ENCODE measurements at regions not wholly inside any gene's neighbourhood (a gene's known extent, or its start where the extent isn't known, plus 50 kb on each side); places are given as distances from the start of the nearest gene placed in this dataset.

GRCh38 chr4:96698831-96699230 lies 858.9 kb downstream of the PDHA2 start:
- no peaks in the 10 kb centered on the region for H3K27me3 ChIP-seq (ENCODE audit: control insufficient read depth, insufficient read depth, low read length, poor library complexity, severe bottlenecking)
- H3K4me3 ChIP-seq (ENCODE audit: low read length), result no peak overlapping the region
- no peak for DNase-seq
- no peak overlapping the region for H3K27ac ChIP-seq (ENCODE audit: low read depth, low read length)
- Mint-ChIP-seq H3K4me3 (no peak overlapping the region), H3K9me3 (no peaks in the 10 kb centered on the region), H3K27ac (no peak overlapping the region), H3K36me3 (ENCODE audit: low read depth) (no peaks in the 10 kb centered on the region), H3K27me3 (ENCODE audit: insufficient read depth) (no peaks in the 10 kb centered on the region), H3K4me1 (peaks cover 5% of the 10 kb centered on the region)
- H3K9ac ChIP-seq (ENCODE audit: extremely low read depth, low read length, poor library complexity, severe bottlenecking), result no peak overlapping the region
- WGBS, 2 experiments (ENCODE audit: insufficient coverage in 1 of 2, insufficient read length in 1 of 2), result 95 to 100% methylated on average over 1 to 2 of the region's 2 CpGs
- no peak for TF ChIP-seq CTCF (conservative IDR thresholded peaks at IDR 0.05)
- H3K9me3 ChIP-seq (ENCODE audit: control insufficient read depth, low read length), result no peaks in the 10 kb centered on the region
- no peaks in the 10 kb centered on the region for H3K4me1 ChIP-seq (ENCODE audit: control insufficient read depth, insufficient read depth, low read length)
- no peaks in the 10 kb centered on the region for H3K36me3 ChIP-seq (ENCODE audit: control insufficient read depth, insufficient read depth, low read length)

GRCh38 chr4:96703265-96703664 lies 863.4 kb downstream of the PDHA2 start:
- no peak for TF ChIP-seq CTCF (conservative IDR thresholded peaks at IDR 0.05)
- no peaks in the 10 kb centered on the region for H3K27me3 ChIP-seq (ENCODE audit: control insufficient read depth, insufficient read depth, low read length, poor library complexity, severe bottlenecking)
- no peak for DNase-seq
- H3K4me1 ChIP-seq (ENCODE audit: control insufficient read depth, insufficient read depth, low read length), result no peaks in the 10 kb centered on the region
- no peak overlapping the region for H3K27ac Mint-ChIP-seq
- 60 to 80% methylated on average over 1 to 2 of the region's 2 CpGs for WGBS, 2 experiments (ENCODE audit: insufficient coverage in 1 of 2, insufficient read length in 1 of 2)
- H3K36me3 ChIP-seq (ENCODE audit: control insufficient read depth, insufficient read depth, low read length), result no peaks in the 10 kb centered on the region
- H3K9me3 ChIP-seq (ENCODE audit: control insufficient read depth, low read length), result no peaks in the 10 kb centered on the region
- H3K27me3 Mint-ChIP-seq (ENCODE audit: insufficient read depth), result no peaks in the 10 kb centered on the region
- H3K9ac ChIP-seq (ENCODE audit: extremely low read depth, low read length, poor library complexity, severe bottlenecking), result no peak overlapping the region
- H3K4me1 Mint-ChIP-seq, result peaks cover 5% of the 10 kb centered on the region
- no peak overlapping the region for H3K4me3 Mint-ChIP-seq
- H3K27ac ChIP-seq (ENCODE audit: low read depth, low read length), result no peak overlapping the region
- H3K9me3 Mint-ChIP-seq, result no peaks in the 10 kb centered on the region
- no peaks in the 10 kb centered on the region for H3K36me3 Mint-ChIP-seq (ENCODE audit: low read depth)
- no peak overlapping the region for H3K4me3 ChIP-seq (ENCODE audit: low read length)

GRCh38 chr4:96708766-96709165 lies 868.9 kb downstream of the PDHA2 start:
- H3K4me1 ChIP-seq (ENCODE audit: control insufficient read depth, insufficient read depth, low read length), result no peaks in the 10 kb centered on the region
- H3K36me3 ChIP-seq (ENCODE audit: control insufficient read depth, insufficient read depth, low read length), result no peaks in the 10 kb centered on the region
- WGBS, 2 experiments (ENCODE audit: insufficient coverage in 1 of 2, insufficient read length in 1 of 2), result 100% methylated on average over 1 of the region's 1 CpG; no CpG with 5 or more reads in 1 of the 2 experiments
- H3K27me3 ChIP-seq (ENCODE audit: control insufficient read depth, insufficient read depth, low read length, poor library complexity, severe bottlenecking), result no peaks in the 10 kb centered on the region
- no peaks in the 10 kb centered on the region for H3K9me3 ChIP-seq (ENCODE audit: control insufficient read depth, low read length)
- Mint-ChIP-seq H3K36me3 (ENCODE audit: low read depth) (no peaks in the 10 kb centered on the region), H3K4me3 (no peak overlapping the region), H3K9me3 (no peaks in the 10 kb centered on the region), H3K27me3 (ENCODE audit: insufficient read depth) (no peaks in the 10 kb centered on the region), H3K27ac (no peak overlapping the region), H3K4me1 (peaks cover 2% of the 10 kb centered on the region)
- no peak overlapping the region for H3K9ac ChIP-seq (ENCODE audit: extremely low read depth, low read length, poor library complexity, severe bottlenecking)
- no peak for DNase-seq
- H3K27ac ChIP-seq (ENCODE audit: low read depth, low read length), result no peak overlapping the region
- H3K4me3 ChIP-seq (ENCODE audit: low read length), result no peak overlapping the region
- TF ChIP-seq CTCF (conservative IDR thresholded peaks at IDR 0.05), result no peak
